Keratinocyte (primary cell): ENCODE measurements at regions not wholly inside any gene's neighbourhood (a gene's known extent, or its start where the extent isn't known, plus 50 kb on each side); places are given as distances from the start of the nearest gene placed in this dataset.

Experiments
- CTCF ChIP-seq, 3 experiments: IDR thresholded peaks in 1 of 3; conservative IDR thresholded peaks in 1 of 3; optimal IDR thresholded peaks in 1 of 3; 2 replicates in 2 of 3; 3 replicates in 1 of 3; pipeline versions ENCODE3 to v1.5.1; 2011; ENCODE audit warnings: low read length in 3 of 3, mild to moderate bottlenecking in 3 of 3, moderate library complexity in 2 of 3, control low read depth in 1 of 3, inconsistent platforms in 1 of 3; ENCODE audit not compliant: insufficient read depth in 2 of 3; ENCODE audit errors: extremely low read depth in 1 of 3
- EZH2 ChIP-seq: IDR thresholded peaks from one replicate; pipeline ENCODE4 v1.6.1; 2012; ENCODE audit warnings: inconsistent platforms, mild to moderate bottlenecking, low read length, moderate library complexity

GRCh38 chr12:19884021-19884492 lies 444.8 kb downstream of the AEBP2 start:
- TF ChIP-seq CTCF (optimal IDR thresholded peaks at IDR 0.05 in 1 of 3, IDR thresholded peaks at IDR 0.05 in 1 of 3, conservative IDR thresholded peaks at IDR 0.05 in 1 of 3; ENCODE audit: extremely low read depth in 1 of 3, insufficient read depth in 2 of 3, low read length in 3 of 3) (no peak), EZH2 (no peak)
